MM.1S (cell line): ENCODE measurements at regions not wholly inside any gene's neighbourhood (a gene's known extent, or its start where the extent isn't known, plus 50 kb on each side); places are given as distances from the start of the nearest gene placed in this dataset.

ENCODE experiments used
- DNase-seq: peaks from one replicate; pipeline ENCODE4 v3.0.0-alpha.2; 2015
- H2AFZ ChIP-seq: fragments of 300-600 bp; sonication (generic); 2 replicates; pipeline ENCODE4 v1.6.0; 2016; ENCODE audit warnings: antibody characterized with exemption, low read length
- H3F3A ChIP-seq: fragments of 300-600 bp; sonication (generic); 2 replicates; pipeline ENCODE4 v1.6.1; 2016; ENCODE audit warnings: mild to moderate bottlenecking, antibody characterized with exemption, low read length, moderate library complexity, mixed read lengths; ENCODE audit not compliant: insufficient read depth
- H3K27ac ChIP-seq: fragments of 300-600 bp; sonication (generic); 2 replicates; pipeline ENCODE4 v1.5.1; 2016; ENCODE audit warnings: mild to moderate bottlenecking, low read length
- H3K27me3 ChIP-seq: fragments of 300-600 bp; sonication (generic); replicated peaks from 2 replicates; pipeline ENCODE4 v1.6.0; 2016; ENCODE audit warnings: low read length; ENCODE audit not compliant: insufficient read depth
- H3K36me3 ChIP-seq: fragments of 300-600 bp; sonication (generic); replicated peaks from 2 replicates; pipeline ENCODE4 v1.6.1; 2016; ENCODE audit warnings: mild to moderate bottlenecking, low read length, mixed read lengths; ENCODE audit not compliant: insufficient read depth
- H3K4me1 ChIP-seq: fragments of 300-600 bp; sonication (generic); 2 replicates; pipeline ENCODE4 v1.6.1; 2016; ENCODE audit warnings: low read length, mixed read lengths
- H3K4me2 ChIP-seq: fragments of 300-600 bp; sonication (generic); 2 replicates; pipeline ENCODE4 v1.6.0; 2016; ENCODE audit warnings: low read depth, low read length
- H3K4me3 ChIP-seq: fragments of 300-600 bp; sonication (generic); 2 replicates; pipeline ENCODE4 v1.5.1; 2016; ENCODE audit warnings: low read length, mixed read lengths
- H3K79me2 ChIP-seq: fragments of 300-600 bp; sonication (generic); 2 replicates; pipeline ENCODE4 v1.6.1; 2016; ENCODE audit warnings: mixed run types, low read length, mixed read lengths
- H3K9ac ChIP-seq: fragments of 300-600 bp; sonication (generic); 2 replicates; pipeline ENCODE4 v1.6.1; 2016; ENCODE audit warnings: low read length, mixed read lengths
- H3K9me2 ChIP-seq: fragments of 300-600 bp; sonication (generic); replicated peaks from 2 replicates; pipeline ENCODE4 v1.6.1; 2016; ENCODE audit warnings: mild to moderate bottlenecking, low read length, mixed read lengths; ENCODE audit not compliant: insufficient read depth
- H3K9me3 ChIP-seq: fragments of 300-600 bp; sonication (generic); replicated peaks from 2 replicates; pipeline ENCODE4 v1.6.1; 2016; ENCODE audit warnings: mild to moderate bottlenecking, low read length, mixed read lengths; ENCODE audit not compliant: insufficient read depth
- H4K20me1 ChIP-seq: fragments of 300-600 bp; sonication (generic); 2 replicates; pipeline ENCODE4 v1.6.1; 2016; ENCODE audit warnings: mild to moderate bottlenecking, low read length, moderate library complexity, mixed read lengths; ENCODE audit not compliant: insufficient read depth
- EZH2 ChIP-seq: fragments of 300-600 bp; sonication (generic); optimal IDR thresholded peaks from 2 replicates; pipeline ENCODE3; 2017; ENCODE audit warnings: low read depth, mild to moderate bottlenecking, antibody characterized with exemption, low read length, mixed read lengths
- EZH2phosphoT487 ChIP-seq: fragments of 300-600 bp; sonication (generic); IDR thresholded peaks from 2 replicates; pipeline ENCODE4 v1.6.1; 2018; ENCODE audit warnings: antibody characterized with exemption, low read length
- TF ChIP-seq, protein P1 (sequence below): fragments of 300-600 bp; sonication (generic); IDR thresholded peaks from 2 replicates; pipeline ENCODE4 v1.5.1; 2016; ENCODE audit warnings: antibody characterized with exemption, low read length, mixed read lengths

DNA sequence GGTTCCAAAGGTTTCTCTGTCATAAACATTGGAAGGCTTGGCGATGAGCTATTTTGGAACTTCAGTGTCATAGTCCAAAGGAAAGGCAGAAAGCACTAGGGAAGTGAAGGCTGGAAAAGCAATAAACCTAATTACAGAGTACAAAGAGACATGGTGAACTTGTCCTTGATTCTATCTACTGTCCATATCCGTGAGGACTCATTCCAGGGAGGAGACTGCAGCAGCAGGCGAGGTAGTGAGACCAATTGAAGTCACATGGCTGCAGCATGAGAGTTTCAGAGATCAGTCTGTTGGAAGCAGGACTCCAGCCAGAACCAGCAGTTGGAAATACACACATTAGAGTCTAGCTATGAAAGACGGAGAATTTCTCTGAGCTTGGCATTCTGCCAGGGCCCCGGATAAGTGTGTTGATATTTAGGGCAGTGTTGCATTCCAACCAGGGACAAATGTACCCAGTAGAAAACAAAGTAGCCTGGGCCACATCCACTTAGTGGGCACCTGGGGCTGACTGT, 54.1 kb upstream of the ARHGAP42 start:
- no peak for DNase-seq

DNA sequence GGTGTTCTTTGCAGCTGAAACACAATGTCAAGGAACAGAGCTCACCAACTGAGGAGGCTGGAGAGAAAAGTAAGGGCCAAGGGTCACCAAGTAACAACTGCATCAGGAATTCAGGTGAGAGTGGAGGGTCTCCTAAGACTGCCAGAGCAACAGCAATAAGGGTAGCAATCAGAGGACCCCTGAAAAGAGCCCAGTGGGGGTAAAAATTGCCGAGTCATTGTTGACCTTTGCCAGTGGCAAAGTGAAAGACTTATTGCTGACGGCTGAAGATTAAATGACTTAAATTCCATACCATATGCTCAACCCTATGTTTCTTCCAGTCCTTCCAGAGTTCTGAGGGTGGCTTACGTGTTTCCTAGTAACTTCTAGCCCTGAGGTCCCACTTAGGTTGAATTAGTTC, 51.9 kb upstream of the ARHGAP42 start:
- H3K4me2 ChIP-seq, result no peak overlapping the region
- TF ChIP-seq EZH2phosphoT487, result no peak
- TF ChIP-seq EZH2, result no peak
- TF ChIP-seq, protein P1, sequence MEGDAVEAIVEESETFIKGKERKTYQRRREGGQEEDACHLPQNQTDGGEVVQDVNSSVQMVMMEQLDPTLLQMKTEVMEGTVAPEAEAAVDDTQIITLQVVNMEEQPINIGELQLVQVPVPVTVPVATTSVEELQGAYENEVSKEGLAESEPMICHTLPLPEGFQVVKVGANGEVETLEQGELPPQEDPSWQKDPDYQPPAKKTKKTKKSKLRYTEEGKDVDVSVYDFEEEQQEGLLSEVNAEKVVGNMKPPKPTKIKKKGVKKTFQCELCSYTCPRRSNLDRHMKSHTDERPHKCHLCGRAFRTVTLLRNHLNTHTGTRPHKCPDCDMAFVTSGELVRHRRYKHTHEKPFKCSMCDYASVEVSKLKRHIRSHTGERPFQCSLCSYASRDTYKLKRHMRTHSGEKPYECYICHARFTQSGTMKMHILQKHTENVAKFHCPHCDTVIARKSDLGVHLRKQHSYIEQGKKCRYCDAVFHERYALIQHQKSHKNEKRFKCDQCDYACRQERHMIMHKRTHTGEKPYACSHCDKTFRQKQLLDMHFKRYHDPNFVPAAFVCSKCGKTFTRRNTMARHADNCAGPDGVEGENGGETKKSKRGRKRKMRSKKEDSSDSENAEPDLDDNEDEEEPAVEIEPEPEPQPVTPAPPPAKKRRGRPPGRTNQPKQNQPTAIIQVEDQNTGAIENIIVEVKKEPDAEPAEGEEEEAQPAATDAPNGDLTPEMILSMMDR, result no peak
- no peak overlapping the region for H3K27ac ChIP-seq
- no peaks in the 10 kb centered on the region for H3K27me3 ChIP-seq
- H3K36me3 ChIP-seq, result no peaks in the 10 kb centered on the region
- H4K20me1 ChIP-seq, result no peaks in the 10 kb centered on the region
- no peak overlapping the region for H3K4me3 ChIP-seq
- H3K4me1 ChIP-seq, result no peaks in the 10 kb centered on the region
- H2AFZ ChIP-seq, result no peak overlapping the region
- no peak overlapping the region for H3K9ac ChIP-seq
- no peak for DNase-seq
- no peaks in the 10 kb centered on the region for H3K9me2 ChIP-seq
- H3K9me3 ChIP-seq, result no peaks in the 10 kb centered on the region
- H3F3A ChIP-seq, result no peaks in the 10 kb centered on the region
- no peaks in the 10 kb centered on the region for H3K79me2 ChIP-seq

More for the DNA sequence above, 54.1 kb upstream of the ARHGAP42 start:
- TF ChIP-seq EZH2, result no peak
- no peak for TF ChIP-seq EZH2phosphoT487
- TF ChIP-seq, protein P1, result no peak
- Histone ChIP-seq H3K4me2 (no peak overlapping the region), H3K27ac (no peak overlapping the region), H3K9ac (no peak overlapping the region), H3K79me2 (no peaks in the 10 kb centered on the region), H3K27me3 (no peaks in the 10 kb centered on the region), H3K36me3 (no peaks in the 10 kb centered on the region), H3K4me1 (no peaks in the 10 kb centered on the region), H3K9me3 (no peaks in the 10 kb centered on the region), H3F3A (no peaks in the 10 kb centered on the region), H3K9me2 (no peaks in the 10 kb centered on the region), H2AFZ (no peak overlapping the region), H4K20me1 (no peaks in the 10 kb centered on the region), H3K4me3 (no peak overlapping the region)

DNA sequence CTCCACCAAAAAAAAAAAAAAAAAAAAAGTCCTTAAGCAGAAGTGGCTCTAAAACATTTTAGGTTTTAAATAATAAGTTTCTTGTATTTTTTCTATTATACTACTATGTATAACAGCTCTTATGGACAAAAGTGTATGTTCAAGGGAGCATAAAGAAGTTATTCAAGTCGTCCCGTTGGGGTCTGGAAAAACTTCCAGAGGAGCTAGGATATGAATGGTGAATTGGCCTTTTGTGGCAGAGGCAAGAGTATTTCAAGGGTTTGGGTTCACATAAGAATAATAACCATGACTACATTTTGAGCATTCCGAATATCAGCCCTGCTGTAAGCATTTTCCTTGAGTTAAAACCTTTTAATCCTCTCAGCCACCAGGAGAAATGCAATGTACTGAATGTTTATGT, 50.6 kb upstream of the ARHGAP42 start:
- H4K20me1 ChIP-seq, result no peaks in the 10 kb centered on the region
- H3K27ac ChIP-seq, result no peak overlapping the region
- TF ChIP-seq EZH2phosphoT487 (no peak), EZH2 (no peak)
- TF ChIP-seq, protein P1, result no peak
- DNase-seq, result no peak
- H3K4me2 ChIP-seq, result no peak overlapping the region
- H3K36me3 ChIP-seq, result no peaks in the 10 kb centered on the region
- H3K4me1 ChIP-seq, result no peaks in the 10 kb centered on the region
- H3F3A ChIP-seq, result no peaks in the 10 kb centered on the region
- no peak overlapping the region for H3K9ac ChIP-seq
- H3K4me3 ChIP-seq, result no peak overlapping the region
- no peaks in the 10 kb centered on the region for H3K79me2 ChIP-seq
- H3K9me3 ChIP-seq, result no peaks in the 10 kb centered on the region
- no peak overlapping the region for H2AFZ ChIP-seq
- H3K9me2 ChIP-seq, result no peaks in the 10 kb centered on the region
- no peaks in the 10 kb centered on the region for H3K27me3 ChIP-seq
